Right forelimb (tissue), 1 donor: ENCODE measurements at regions not wholly inside any gene's neighbourhood (a gene's known extent, or its start where the extent isn't known, plus 50 kb on each side); places are given as distances from the start of the nearest gene placed in this dataset.
"Not testable (repeated sequence)": the region's sequence is repeated elsewhere in the genome, so short reads cannot be mapped to it uniquely, and the experiment has no call there.

Experiments
- DNase-seq: peaks from one replicate; pipeline ENCODE4 v3.0.0-alpha.2; 2018

DNA sequence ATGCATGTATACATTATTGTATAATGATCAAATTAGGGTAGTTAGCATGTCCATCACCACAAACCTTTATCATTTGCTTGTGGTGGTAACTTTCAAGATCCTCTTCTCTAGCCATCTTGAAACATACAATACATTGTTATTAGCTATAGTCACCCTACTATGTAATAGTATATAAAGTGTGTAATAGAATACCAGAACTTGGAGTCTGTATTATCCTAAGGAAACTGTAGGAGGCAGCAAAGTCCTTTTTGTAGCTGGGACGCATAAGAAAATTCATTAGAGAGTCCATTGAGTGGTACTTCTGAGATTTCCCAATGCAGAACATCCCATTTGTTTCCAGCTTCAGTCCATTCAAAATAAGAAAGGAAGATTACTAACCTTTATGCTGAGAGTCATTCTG lies 325.9 kb upstream of the LRFN5 start:
- no peak for DNase-seq

DNA sequence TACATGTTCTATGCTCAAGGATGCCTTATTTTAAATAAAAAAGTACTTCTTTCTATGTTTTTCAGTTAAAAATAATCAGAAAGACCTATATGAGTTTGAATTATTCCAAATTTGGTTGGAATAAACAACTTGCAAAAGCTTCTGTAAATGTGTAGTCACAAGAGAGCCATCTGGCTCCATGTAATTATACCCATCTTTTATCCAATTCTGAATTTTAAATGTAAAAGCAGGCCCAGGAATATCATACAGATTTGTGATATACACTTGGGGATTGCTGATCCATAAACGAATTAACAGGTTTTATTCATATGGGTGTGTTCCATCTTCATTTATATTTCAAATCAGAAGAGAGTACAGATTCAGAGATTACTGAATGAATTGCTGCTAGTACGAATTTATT lies 329.2 kb upstream of the LRFN5 start:
- DNase-seq = no peak

DNA sequence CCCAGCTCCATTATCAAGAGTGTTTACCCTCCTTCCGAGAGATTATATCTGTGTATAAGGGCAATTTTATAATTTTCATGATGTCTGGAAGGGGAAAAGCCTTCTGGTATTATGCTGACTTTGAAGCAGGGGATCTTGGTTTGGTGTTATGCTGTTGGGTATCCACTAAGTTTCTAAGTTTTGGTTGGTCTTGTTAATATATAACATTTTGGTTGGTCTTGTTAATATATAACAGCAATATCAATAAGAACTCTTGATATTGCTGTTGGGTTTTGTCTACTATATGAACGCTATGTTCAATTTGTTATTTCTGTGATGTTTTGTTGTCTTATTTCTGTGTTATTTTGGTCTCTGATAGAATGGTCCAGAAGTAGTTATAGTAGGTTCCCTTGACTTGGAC lies 349.2 kb upstream of the LRFN5 start:
- no peak for DNase-seq

DNA sequence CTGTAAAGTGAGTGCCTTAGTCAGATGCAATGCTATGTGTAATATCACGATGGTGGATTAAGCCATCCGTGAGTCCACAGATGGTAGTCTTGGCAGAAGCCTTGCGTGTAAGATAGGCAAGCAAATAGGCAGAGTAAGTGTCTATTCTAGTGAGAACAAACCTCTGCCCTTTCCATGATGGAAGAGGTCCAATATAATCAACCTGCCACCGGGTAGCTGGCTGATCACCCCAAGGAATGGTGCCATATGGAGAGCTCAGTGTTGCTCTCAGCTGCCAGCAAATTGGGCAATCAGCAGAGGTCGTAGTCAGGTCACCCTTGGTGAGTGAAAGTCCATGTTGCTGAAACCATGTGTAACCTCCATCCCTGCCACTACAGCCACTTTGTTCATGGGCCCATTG lies 371.2 kb upstream of the LRFN5 start:
- DNase-seq = no peak

DNA sequence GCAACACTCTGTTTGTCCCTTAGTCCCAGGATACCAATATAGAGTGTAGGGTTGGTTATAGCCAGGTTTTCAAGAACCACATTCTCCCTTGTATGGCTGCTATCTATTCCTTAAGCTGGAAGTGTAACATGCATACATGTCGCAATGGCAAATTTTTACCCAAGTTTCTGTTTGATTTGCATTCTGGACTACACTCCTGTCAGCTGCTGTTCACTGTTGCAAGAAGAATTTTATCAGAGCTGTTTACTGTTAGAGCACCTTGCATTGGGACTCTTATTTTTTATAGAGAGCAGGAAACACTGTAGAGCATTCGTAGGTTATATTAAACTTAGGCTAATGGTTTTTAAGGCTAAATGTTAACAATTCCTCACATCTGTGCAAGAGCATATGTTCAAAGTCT lies 376.0 kb upstream of the LRFN5 start:
- DNase-seq = no peak

DNA sequence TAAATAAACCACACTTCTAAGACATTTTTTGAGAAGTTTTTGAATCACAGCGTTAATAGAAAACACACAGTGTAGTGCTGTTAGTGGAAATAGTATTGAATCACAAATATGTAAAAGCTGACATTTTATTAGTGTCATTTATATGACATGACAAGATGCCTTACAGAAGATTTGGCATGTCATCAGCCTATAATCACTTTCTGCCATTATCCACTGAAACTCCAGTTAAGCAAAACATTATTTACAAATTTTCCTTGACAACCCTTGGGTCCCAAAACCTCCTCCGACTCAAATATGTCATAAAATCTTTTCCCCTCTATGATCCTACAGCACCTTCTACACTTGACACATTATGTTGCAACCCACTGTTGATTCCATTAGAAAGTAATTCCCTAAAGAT lies 376.9 kb upstream of the LRFN5 start:
- no peak for DNase-seq

DNA sequence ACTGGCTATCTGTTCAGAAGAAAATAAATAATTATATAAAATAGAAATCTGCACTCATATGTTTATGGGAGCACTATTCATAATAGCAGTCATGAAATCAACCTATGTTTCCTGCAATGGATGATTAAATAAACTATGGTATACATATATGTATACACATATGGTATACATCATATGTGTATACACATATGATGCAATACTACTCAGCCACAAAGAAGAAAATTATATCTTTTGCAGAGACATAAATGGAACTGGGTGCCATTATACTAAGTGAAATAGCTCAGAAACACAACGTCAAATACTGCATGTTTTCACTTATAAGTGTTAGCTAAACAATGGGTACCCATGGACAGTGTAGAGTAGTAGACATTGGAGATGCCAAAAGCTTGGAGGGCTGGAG lies 381.2 kb upstream of the LRFN5 start:
- no peak for DNase-seq

DNA sequence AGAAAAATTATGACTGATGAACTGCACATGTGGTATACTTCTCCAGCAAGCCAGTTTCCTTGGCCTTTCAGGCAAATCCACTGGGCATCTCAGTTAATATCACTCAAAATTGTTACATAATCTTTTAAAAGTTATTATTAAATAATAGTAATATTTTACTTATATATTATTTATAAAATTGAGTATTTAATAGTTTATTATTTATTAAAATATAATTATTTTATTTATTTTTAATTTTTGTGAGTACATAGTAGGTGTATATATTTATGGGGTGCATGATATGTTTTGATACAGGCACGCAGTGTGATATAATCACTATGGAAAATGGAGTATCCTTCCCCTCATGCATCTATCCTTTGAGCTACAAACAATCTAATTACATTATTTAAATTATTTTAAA lies 384.1 kb upstream of the LRFN5 start:
- no peak for DNase-seq

DNA sequence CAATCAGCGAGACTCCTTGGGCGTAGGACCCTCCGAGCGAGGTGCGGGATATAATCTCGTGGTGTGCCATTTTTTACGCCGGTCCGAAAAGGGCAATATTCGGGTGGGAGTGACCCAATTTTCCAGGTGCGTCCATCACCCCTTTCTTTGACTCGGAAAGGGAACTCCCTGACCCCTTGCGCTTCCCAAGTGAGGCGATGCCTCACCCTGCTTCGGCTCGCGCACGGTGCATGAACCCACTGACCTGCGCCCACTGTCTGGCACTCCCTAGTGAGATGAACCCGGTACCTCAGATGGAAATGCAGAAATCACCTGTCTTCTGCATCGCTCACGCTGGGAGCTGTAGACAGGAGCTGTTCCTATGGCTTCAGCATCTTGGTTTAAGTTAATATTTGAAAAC lies 391.7 kb upstream of the LRFN5 start:
- not testable (repeated sequence) for DNase-seq

DNA sequence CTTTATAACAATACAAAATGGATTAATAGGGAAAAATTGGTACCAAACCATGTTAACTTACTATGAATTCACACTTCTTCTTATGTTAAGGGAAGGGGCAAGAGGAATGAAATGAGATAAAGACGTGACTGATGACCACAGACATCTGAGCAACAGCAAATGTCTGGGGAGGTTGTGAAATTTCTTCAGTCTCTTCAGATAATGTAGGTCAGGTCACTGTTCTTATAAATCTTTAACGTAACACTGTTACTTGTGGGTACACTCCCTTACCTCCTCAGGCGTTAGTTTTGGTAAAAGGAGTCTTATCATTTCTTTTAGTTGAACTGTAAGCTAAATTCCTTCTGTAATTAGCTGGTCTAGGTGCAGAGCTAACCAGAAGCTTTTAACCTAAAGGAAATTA lies 405.0 kb upstream of the LRFN5 start:
- DNase-seq = no peak

DNA sequence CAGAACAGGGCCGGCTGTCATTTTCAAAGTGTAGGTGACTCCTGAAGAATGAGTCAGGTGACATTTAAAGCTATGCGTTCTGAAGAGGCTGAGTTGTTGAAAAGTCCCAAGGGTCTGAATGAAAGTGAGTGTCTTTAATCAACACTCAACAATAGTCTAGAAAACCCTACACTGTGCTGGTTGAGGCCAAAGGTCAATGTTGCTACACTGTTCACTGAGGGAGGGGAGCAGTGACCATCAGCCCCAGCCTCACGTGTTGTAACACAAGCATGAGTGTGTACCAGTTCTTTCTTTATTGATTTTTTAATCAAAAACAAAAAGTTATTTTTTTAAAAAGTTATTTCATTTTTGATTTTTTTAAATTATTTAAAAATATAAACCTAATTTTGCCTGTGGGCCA lies 418.8 kb upstream of the LRFN5 start:
- DNase-seq = no peak

DNA sequence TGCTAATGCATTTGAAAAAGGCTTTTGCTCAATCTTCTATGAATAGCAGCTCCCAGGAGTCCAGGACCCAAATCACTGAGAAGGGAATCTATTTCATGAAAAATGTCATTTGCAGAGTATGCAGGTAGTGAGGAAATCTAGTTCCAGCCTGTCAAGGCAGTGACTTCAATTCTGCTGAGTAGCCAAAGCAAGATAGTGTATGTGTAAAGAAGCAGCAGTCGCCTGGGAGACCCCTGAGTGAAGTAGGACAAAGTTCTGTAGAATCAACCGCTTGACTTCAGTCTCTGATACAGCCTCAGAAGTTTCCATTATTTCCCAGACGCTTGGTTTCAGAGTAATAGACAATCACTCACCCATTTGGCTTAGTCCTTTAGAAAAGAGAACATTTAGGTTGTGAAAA lies 435.6 kb upstream of the LRFN5 start:
- no peak for DNase-seq

DNA sequence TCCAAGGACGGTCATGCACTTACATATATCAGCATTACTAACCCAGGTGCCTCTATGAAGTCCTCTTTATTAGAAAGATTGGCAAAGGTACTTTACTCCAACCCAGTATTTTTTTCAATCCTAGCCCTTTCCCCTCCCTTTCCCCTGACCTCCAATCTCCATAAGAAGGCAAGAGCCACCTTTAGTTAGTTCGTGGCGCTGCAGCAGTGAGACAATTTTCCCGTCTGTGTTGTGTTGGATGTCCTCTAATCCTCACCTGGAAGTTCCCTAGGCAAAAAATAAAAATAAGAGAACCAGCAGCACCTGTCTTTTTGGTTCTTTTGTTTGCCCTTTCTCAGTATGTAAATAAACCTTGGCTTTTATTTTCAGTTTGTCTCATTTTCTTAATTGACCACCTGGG lies 439.6 kb upstream of the LRFN5 start:
- no peak for DNase-seq

DNA sequence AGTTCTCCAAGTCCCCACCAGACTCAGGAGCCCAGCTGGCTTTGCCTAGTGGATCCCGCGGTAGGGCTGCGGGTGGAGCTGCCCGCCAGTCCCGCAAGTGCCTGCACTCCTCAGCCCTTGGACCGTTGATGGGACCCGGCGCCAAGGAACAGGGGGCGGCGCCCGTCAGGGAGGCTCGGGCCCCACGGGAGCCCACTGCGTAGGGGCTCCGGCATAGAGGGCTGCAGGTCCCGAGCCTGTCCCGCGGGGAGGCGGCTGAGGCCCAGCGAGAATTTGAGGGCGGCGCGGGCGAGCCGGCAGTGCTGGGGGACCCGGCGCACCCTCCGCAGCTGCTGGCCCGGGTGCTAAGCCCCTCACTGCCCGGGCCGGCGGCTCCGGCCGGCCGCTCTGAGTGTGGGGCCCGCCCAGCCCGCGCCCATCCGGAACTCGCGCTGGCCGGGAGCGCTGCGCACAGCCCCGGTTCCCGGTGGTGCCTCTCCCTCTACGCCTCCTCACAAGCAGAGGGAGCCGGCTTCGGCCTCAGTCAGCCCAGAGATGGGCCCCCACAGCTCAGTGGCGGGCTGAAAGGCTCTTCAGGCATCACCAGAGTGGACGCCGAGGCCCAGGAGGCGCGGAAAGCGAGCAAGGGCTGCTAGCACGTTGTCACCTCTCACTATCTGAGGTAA lies 452.4 kb upstream of the LRFN5 start:
- no peak for DNase-seq

DNA sequence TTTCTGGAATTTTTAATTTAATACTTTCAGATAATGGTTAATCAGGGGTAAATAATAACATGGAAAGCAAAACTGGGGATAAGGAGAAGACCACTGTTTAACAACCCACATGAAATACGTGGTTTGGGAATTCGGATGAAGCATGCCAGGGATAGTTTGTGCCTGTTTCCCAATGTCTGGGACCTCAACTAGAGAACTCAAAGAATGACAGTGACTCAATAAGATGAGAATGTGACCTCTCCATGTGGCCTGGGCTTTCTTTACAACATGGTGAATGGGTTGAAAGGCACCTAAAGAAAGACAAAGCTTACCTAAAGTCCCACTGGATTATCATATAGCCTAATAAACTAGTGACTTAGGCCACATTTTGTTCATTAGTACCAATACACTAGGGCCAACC lies 460.3 kb upstream of the LRFN5 start:
- DNase-seq = no peak

DNA sequence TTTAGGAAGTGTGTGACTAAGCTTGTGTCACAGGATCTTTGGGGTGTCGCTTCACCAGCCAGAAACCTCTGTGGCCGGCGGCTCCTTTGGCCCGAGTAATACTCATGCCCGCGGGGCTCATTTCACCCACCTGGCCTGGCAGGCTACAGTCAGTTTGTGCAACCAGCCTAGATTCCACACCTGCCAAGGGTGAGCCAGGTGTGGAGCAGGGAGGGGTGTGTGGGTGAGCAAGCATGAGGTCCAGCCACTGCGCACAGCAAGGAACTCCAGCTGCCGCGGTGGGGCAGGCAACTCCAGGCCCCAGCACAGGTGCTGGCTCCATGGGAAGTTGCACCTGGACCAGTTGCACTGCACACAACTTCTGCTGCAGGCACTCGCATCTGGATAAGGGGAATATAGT lies 462.3 kb upstream of the LRFN5 start:
- no peak for DNase-seq

DNA sequence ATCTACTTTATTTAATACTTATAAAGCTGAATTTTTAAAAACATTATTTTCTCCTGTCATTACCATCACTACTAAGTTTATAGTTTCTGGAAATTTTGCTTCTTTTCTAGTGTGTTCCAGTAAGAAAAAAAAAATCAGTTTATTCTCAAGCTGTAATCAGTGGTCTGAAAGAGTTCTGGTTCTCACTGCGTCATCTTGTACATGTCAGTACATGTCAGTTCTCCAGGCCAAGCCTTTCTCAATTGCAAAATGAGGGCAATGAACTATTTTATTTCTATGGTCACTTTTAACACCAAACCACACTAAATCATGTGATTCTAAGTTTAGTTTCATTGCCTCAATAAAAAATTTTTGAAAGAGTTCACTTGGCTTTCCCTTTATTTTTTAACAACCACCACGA lies 468.9 kb upstream of the LRFN5 start:
- DNase-seq = no peak

DNA sequence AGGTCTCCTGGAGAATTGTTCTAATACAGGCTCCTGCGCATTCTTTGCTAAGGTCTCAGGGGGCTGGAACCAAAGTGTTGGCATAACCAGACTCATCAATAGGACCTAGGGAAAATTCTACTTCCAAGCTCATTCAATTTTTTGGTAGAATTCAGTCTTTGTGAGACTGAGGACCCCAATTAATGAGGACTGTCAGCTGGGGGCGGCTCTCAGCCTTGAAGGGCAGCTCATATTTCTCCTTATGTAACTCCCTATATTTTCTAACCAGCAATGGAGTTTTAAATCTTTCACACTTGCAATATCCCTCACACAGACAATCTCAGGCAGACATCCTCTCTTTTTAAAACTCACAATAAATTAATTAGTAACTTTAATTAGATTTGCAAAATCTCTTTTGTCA lies 476.4 kb upstream of the LRFN5 start:
- DNase-seq = no peak

DNA sequence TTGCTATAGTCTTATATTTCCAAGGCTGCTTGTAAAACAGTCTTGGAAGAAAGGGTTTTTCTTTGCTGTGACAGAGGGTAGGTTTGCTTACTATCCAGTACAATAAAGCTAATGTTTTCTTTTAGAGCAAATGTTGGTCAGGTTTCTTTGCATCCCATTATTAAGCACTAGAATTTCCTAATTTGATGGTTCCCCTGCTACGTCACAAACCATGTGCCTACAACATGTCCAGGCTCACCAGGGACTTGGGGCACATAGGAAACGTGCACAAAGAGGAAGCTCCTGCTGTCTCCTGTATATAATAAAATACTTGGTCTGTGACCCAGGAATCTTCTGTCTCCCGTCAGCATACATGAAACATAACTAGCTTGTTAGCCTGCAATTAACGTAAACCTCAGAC lies 486.3 kb upstream of the LRFN5 start:
- no peak for DNase-seq

DNA sequence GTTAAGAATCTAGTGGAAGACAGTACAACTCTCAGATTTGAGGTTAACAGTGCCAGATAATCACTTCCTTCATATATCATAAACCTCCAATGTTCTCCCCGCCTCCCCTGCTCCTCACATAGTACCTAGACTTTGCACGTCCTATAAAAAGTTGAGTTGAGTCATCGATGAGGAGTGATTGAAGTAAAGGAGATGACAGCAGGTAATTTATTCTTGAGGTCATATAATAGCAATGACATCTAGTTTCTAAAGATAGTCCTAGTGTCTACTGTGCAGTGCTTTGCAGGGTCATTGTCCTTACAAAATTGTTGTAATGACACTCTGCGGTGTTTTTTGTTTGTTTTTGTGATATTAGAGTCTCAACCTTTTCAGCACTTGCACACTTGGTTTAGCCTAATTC lies 510.5 kb upstream of the LRFN5 start:
- DNase-seq = no peak

DNA sequence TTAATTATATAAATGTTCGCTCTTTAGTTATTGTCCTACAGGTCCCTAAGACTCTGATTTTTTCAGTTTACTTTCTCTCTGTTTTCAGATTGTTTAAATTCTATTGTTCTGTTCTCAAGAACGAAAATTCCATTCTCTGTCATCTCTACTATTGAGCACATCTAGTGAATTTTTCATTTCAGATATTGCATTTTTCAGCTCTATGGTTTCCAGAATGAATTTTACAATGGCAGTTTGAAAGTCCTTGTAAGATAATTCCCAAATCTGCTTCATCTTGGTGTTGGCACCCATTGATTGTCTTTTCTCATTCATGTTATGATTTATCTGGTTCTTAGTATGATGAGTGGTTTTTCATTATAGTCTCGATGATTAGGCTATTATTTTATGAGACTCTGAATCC lies 519.6 kb upstream of the LRFN5 start:
- DNase-seq = no peak

DNA sequence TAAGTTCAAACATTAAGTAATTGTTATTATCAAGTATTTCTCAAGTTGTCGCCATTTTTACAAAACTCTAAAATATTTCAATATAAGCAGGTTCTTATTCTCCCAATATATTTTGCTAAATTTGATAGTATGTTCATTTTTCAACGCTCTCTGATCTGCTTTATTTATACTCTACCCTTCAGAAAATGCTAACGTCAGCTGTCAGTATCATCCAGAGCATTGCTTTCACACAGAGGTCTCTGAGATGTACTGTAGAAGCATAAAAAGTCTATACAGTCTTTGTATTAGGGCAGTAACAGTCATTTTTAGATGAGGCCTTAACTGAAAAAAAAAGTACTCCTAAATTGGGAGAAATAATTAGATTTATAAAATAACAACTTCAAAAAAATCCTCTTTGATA lies 533.1 kb upstream of the LRFN5 start:
- no peak for DNase-seq

DNA sequence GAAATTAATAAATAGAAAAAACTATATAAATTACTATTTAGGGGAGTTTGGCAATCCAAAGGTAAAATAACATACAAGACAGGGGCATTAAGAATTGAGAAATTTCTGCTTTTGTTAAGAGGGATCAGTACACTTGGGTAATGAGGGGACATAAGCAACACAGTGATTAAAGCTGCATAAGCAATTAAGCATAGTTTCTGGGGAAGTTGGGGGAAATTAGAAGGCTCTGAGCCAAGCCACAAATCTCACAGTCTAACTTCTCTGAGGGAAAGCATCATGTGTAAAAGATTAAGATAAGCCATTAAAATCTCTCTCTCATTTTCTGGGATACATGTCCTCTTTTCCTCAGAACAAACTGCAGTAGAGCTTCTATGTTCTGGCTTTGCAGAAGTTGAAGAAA lies 533.9 kb upstream of the LRFN5 start:
- DNase-seq = no peak

DNA sequence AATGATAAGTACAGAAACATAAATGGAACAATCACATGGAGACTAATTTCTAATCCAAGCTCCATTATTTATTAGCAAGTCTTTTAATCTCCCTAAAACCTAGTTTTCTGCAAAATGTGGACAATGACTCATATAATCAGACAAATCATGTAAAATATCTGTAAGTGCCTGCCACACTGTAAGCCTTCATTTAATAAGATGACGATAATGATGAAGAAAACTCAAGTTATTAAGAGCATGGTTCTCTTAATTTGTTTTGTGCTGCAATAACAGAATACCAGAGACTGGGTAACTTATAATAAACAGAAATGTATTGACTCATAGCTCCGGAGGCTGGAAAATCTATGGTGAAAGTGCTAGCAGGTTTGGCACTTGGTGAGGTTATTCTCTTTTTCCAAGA lies 535.3 kb upstream of the LRFN5 start:
- no peak for DNase-seq

DNA sequence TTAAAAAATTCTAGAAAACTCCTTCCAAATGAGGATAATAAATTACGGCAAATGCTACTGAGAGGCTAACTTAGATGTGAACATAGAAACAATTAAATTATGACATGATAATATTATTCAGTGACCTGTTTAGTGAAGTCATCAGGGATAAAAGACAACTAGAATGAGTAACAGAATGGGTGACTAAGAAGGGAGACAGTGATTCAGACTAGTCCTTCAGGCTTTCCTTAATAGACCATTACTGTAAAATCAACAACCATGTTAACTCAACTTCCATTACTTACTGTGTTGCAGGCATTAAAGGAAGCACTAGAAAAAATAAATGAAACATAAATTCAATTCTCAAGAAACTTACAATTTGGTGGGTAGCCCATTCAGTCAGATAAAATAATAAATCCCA lies 543.9 kb upstream of the LRFN5 start:
- no peak for DNase-seq

DNA sequence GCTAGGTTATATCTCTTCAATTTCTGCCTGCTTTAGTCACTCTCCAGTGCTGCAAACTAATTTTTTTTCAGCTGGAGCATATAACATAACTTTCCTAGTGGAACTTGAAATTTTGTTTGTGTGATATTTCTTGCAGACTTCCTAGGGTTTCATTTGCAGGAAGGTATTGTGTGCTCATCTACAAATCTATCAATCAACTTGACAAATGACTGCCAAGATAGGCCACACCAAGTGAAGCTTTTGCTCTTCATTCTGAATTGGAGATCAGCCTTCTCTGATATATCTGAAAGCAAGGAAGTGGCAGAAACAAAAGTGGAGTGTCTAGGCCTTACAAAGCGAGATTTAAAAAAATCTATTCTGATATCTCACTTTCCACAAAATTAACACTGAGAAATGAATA lies 551.1 kb upstream of the LRFN5 start:
- DNase-seq = no peak
